HG02610 (cell line): ENCODE measurements at regions not wholly inside any gene's neighbourhood (a gene's known extent, or its start where the extent isn't known, plus 50 kb on each side); places are given as distances from the start of the nearest gene placed in this dataset.
"Not testable (repeated sequence)": the region's sequence is repeated elsewhere in the genome, so short reads cannot be mapped to it uniquely, and the experiment has no call there.

Experiments
- ATAC-seq: cut with Tn5 transposase; IDR thresholded peaks from one replicate; pipeline ENCODE4 v1.9.1; 2021; ENCODE audit warnings: mild to moderate bottlenecking, moderate library complexity; ENCODE audit not compliant: unreplicated experiment

DNA sequence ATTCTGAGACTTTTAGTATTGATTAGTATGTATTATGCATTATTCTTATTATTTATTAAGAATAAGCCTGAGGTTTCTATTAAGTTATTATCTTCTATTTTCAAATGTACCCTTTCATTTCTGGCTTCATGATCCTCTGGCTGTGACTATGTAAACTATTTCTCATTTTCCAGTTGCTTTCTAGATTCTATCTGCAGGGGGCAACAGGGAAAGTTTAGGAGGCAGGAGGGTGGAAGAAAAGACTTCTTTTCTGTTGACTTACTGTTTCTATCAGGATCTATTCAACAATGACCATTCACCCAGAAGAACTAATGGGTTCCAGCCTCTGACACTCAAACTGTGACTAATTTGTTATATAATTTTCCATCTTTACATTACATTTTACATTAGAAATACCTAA, 653.4 kb upstream of the FSHR start:
- ATAC-seq, result no peak

DNA sequence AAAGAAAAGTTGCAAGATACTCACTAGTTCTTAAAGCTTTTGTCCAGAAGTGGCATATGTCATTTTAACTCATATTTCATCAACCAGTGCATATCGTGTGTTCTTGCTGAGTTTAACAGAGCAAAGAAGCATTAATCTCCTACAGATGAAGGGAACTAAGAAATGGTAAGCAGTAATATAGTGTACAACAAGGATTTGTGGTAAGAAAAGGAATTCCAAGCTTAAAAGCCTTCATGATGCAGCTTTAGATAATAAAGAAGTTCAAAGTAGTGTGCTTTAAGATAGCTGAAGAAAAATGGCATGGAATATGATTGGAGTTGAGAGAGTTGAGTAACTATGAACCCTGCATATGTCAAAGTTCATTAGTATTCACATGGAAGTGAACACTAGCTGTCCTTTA, 649.8 kb upstream of the FSHR start:
- ATAC-seq, result no peak

DNA sequence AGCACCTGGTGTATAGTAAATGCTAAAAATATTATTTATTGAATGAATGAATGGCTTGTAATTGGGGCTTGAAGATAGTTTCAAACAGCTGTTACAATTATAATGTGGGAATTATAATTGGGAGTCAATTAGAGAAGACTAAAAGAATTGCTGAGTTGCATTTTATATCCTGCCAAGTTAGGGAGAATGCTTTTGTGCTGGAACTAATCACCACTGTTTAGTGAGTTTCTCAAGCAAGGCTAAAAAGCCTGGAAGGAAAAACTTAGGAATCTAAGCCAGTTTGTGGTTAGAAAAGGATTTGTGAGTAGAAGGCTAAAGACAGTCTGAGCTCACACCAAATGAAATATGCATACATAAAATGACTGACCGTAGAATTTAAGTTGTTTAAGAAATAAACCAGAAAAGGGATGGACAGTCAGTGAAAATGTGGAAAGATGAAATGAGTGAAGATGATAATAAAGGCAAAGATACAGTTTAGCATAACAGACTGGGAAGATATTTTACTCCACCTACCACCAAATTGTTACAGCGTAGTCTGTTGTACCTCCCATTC, 647.7 kb upstream of the FSHR start:
- no peak for ATAC-seq

DNA sequence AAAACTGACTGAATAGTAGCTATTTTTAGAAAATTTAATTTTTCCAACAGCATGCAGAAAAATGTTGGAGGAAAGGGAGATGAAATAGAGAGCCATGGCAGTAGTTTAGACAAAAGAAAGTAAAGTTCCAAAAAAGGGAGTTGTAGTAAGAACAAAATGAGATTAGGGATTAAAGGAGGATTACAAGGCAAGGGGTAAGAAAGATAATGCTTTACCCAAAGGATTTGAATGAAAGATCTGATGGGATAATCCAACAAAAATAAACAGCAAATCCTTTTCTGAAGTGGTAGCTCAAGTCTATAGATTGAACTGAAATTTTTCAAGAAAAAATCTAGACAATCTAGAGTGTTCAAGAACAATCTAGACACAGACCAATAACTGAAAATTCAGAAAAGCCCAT, 644.3 kb upstream of the FSHR start:
- ATAC-seq, result no peak

DNA sequence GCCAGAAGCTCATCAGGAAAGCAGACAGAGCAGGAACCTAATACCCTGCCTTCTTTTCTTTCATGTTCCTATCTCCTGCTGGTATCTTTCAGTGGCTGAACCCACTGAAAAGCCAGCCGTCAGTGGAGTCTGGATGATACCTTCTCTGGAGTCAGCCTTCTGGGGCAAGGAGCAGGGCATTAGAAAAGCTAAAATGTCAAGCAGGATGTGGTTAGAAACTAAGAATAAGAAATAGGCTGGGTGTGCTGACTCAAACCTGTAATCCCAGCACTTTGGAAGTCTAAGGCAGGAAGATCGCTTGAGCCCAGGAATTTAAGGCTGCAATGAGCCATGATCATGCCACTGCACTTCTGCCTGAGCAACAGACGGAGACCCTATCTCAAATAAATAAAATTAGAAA, 642.0 kb upstream of the FSHR start:
- no peak for ATAC-seq

DNA sequence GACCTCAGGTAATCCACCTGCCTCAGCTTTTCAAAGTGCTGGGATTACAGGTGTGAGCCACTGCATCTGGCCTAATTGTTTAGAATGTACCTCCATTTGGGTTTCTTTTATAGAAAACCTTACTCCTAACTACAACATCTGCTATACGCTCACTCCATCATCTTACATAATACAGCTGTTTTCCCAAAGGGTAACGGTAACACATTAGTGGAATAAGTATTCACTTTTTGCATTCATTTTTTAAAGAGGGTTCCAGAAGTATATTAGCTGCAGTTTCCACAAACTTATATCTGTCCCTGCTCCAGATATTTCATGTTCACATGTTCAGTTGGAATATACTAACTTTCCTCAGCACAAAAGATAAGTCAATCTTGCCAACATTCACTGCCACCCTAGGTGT, 640.1 kb upstream of the FSHR start:
- no peak for ATAC-seq

DNA sequence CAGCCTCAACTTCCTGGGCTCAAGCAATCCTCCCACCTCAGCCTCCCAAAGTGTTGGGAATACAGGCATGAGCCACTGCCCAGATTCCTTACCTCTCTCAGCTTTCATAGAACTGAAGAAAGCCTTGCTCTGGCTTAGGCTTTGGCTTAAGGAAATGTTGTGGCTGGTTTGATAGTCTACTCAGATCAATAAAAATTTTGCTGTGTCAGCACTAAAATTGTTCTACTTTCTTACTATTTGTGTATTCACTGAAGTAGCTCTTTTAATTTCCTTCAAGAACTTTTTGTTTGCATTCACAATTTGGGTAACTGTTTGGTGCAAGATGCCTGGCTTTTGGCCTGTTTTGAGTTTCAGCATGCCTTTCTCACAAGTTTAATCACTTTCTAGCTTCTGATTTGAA, 634.0 kb upstream of the FSHR start:
- ATAC-seq, result no peak

DNA sequence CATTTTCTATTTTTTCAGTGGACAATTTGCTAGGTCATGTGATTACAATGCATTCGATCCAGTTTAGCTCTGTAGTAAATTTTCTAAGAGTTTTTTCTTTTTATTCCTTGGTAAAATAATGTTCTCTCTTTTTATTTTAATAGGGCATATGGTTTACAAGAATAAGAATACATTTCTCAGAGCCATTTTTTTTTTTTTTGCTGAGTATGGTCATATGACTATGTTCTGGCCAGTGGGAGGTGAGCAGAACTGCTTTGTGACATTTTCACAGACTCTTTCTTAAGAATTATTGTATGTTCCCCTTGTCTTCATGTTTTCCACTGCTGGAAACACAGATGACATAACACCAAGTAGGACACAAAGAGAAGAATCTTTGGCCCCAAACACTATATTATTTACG, 626.6 kb upstream of the FSHR start:
- no peak for ATAC-seq

DNA sequence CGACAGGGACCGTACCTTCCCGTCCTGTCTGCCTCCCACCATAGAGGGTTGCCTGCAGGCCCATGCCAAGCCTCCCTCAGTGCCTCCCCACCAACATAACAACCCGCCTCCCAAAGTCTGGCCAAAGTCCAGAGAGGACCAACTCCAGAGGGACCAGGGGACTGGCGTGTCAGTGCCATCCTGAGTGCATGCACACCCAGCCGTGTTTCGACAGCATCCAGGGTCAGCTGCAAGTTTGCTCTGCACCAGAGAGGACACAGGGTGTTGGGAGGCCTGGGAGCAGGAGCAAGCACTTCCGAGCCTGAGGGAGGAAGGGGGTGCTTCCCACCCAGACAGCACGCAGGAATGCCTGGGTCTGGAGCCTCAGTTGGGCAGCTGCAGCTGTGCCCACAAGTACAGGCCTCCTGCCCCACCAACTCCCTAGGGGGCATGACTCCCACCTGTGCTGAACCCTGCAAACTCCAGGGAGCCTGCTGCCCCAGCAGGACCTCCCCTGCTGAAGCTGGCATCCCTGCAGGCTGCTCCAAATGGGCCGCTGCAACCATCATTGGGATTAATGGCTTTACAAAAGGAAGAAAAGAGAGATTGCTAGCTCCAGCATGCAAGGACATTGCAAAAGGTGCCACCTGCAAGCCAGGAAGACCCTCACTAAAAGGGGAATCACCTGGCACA, 618.1 kb upstream of the FSHR start:
- ATAC-seq, result no peak

DNA sequence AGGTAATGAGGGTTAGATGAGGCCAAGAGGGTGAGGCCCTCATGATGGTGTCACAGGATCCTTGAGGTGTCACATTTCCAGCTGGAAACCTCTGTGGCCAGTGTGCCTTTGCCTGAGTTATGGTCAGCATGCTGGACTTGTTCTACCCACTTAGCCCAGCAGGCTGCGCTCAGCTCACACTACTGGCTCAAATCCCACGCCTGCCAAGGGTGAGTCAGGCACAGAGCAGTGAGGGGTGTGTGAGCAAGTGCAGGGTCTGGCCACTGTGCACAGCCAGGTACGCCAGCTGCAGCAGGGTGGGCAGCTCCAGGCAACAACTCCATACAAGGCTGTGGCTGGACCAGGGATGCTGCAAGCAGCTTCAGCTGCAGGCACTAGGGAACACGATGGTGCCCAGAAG, 616.6 kb upstream of the FSHR start:
- ATAC-seq, result no peak

DNA sequence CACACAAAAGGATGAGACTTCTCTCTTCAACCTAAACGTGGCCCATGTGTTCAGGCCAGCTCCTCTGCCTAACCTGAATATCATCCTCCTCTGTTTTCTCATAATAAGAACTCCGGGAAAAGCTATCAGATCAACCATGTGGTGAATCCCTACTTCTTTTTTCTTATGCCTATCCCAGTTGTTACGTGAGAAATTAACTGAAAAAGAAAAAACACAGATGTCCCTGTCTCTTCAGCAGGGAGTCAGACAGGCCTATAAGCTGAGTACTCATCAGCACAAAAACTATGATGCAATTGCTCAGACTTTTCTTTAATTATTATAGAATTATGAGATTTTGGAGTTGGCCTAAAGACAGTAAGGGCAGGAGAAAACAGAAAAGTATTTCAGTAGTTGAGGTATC, 613.0 kb upstream of the FSHR start:
- no peak for ATAC-seq

DNA sequence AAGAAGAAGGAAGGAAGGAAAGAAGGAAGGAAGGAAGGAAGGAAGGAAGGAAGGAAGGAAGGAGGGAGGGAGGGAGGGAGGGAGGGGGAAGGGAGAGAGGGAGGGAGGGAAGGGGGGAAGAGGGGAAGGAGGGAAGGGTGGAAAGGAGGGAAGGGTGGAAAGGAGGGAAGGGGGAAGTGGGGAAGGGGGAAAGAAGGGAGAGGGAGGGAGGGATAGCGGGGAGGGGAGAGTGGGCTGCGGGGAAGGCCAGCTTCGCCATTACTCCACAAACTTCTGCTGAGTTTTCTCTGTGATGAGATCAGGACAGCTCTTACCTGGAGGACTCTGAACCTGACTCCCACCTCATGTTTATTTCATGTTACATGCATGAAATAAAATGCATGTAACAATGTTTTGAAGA, 601.5 kb upstream of the FSHR start:
- ATAC-seq, result no peak

DNA sequence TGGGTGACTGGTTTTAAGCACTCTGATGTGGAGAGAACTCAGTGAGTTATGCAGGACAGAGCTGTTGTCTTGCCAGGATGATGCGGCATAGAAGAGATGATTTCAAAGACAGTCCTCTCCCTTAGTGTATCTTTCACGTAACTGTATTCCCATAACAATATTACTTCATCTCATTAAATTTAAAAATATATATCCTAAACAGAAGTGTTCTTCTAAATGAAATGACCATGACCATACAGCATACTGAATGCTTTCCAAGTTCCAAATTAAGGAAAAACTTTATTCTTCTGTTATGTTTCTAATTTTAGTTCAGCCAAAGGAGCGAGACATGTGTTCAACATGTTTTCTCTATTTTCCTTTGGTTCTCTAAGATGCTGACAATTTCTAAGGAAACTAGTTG, 600.1 kb upstream of the FSHR start:
- no peak for ATAC-seq

DNA sequence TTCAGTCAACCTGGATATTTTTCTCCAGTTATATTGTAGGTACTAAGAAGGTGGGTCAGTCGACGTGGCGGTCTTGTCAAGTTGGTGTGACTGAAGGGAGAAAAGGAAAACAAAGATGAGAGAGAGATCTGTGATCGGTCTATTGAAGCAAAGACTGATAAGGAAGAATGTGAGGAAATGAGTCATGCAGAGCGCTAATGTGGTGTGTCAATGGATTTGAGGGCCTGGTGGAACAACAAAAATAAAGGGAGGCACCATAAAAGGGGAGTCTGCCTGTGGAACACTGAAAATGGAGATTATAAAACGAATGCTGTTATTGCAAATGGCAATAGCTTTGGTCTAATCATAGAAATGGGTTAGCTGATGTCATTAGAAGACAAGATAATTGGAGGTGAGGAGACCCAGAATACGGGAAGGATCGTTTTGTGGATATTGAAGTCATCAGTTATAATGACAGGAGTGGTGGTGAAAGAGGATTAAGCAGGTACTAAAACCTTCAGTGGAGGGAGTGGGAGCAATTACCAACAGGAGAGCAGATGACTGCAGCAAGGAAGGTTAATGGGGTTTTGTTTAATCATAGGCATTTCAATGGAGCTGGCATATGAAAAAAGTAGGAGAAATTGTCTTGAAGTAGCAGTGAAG, 599.1 kb upstream of the FSHR start:
- no peak for ATAC-seq

DNA sequence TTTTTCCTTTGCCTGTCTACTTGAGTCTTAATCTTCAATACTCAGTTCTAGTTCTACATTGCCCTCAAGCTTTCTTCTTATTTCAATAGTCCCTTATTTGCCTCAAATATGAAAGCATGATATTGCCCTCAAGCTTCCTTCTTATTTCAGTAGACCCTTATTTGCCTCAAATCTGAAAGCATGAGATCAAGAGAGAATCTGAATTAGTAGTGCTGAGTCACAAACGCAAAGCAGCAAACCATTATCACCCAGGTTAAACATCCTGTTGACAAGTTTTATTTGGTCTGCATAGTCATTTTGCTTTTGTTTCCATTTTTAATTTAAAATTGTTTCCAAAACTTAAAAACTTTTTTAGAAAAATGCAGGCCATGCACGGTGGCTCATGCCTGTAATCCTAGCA, 583.3 kb upstream of the FSHR start:
- no peak for ATAC-seq

DNA sequence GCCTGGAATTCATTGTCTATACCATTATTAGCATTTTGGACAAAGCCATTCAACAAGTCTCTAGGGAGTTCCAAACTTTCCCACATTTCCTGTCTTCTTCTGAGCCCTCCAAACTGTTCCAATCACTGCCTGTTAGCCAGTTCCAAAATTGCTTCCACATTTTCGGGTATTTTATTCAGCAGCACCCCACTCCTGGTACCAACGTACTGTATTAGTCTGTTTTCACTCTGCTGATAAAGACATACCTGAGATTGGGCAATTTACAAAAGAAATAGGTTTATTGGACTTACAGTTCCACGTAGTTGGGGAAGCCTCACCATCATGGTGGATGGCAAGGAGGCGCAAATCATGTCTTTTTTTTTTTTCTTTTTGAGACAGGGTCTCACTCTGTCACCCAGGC, 578.6 kb upstream of the FSHR start:
- not testable (repeated sequence) for ATAC-seq

DNA sequence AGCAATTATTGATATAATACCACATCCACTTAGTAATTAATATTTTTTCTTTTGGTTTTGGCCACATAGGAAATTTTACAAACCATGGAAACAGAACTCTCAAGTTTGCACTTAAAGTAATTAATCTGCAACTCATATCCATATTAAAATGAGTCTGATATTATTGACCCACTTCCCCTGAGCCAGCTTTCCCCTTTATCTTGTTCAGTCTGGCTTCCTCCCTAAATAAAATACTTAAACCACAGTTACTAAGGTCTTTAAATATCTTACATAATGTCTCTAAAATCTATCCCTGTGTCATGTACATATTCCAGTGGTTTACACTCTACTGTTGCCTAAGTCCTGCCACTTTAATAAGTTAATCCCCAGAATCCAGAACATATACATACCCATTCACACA, 564.9 kb upstream of the FSHR start:
- ATAC-seq, result no peak

DNA sequence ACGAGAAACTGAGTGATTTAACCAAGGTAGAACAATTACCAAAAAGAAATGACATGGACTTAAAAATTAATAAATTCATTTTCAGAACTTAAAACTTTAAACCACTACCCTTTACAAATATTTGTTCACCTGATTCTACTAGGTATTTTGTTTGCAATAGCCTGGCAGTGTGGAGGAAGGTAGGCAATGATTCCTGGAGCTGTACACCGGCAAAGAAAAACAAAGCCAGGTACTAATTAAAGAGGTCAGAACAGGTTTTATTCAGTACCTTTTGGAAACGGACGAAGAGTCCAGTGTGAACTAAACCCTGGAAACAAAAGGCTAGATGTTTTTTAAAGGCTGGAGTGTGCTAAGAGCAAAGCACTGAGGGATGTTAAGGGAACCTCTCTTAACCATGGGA, 561.3 kb upstream of the FSHR start:
- ATAC-seq, result no peak

DNA sequence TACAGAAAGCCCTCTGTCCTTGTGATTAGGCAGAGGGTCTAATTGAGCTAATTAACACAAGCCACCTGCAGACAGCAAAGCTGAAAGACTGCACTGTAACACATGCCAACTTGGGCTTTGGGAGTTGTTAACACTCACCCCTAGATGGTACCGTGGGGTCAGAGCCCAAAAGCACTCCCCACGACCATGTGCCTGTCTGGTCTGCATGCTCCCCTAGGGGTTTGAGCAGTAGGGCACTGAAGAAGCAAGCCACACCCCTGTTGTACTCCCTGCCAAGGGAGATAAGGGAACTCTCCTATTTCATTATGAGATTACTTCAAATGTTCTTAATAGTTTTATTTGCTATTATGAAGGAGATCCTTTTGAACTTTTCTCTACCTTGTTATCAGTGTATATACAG, 560.1 kb upstream of the FSHR start:
- no peak for ATAC-seq

DNA sequence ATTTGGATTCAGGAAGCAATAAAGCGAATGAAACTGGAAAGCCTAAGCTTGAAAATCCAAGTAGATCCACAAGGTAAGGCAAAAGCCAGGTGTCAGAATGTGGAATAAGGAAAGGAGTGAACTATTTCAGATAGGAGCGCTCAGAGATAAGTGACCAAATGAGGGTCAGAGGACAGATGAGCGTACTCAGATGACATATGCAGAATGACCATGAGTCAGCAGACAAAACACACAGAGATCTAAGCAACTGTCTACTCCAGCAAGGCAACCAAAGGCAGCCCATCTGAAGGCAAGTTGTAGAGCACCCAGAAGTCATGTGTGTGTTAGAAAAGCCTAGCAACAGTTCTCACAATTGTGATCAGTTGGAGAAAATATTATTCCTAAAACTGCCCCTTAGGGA, 548.4 kb upstream of the FSHR start:
- no peak for ATAC-seq

DNA sequence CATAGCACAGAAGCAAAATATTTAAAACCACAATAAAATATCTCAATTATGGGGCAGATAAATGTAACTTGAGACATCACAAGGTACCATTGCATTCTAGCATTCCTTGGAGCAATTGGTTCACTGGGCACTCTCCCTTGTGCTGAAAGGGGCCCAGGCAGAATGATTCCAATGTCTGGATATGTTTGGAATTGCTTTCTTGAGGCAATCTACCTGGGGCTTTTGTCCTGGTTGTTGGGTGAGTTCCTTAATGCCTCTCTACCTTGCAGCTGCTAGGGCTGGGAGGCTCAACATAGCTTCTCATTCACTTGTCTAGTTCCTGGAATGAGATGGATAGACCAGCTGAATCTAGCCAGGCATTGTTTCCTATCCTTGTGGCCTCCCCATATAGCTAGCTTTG, 539.6 kb upstream of the FSHR start:
- no peak for ATAC-seq

DNA sequence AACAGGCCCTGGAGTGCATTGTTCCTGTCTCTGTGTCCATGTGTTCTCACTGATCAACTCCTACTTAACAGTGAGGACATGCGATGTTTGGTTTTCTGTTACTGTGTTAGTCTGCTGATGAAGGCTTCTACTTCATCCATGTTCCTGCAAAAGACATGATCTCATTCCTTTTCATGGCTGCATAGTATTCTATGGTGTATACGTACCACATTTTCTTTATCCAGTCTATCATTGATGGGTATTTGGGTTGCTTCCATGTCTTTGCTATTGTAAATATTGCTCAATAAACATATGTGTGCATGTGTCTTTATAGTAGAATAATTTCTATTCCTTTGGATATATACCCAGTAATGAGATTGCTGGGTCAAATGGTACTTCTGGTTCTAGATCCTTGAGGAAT, 537.7 kb upstream of the FSHR start:
- ATAC-seq, result not testable (repeated sequence)

DNA sequence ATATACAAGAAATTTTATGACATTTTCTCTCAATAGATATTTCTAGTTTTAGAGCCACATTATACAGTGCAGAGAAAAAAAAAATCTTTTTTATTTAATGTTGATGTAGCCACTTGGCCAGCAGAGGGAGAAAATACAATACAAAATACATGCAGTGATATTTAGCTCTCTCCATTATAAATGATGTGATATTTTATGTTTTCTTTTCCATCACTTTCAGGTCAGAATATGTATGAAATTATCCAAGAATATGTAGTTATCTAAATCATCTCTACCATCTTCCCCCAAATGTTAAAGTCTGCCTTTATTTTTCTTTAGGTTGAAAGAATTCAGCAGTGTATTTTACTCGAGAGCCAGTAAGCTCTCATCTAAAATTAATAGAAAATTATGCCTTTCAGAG, 533.6 kb upstream of the FSHR start:
- ATAC-seq, result no peak
